ENCODE measurements at regions not wholly inside any gene's neighbourhood (a gene's known extent, or its start where the extent isn't known, plus 50 kb on each side); places are given as distances from the start of the nearest gene placed in this dataset.

- 7% methylated on average over 10 of the region's 10 CpGs for WGBS (ENCODE audit: missing lambda C conversion rate)
- ChIA-PET POLR2A (no interaction called here), CTCF (interaction anchor here (0.5 kb wide), 1 partner anchor 29 kb away, joined by 5 read pairs; no protein-coding TSS in a partner anchor)
- ATAC-seq (no peak), FAIRE-seq (no peak), DNase-seq (ENCODE audit: low read depth in 1 of 2, low spot score in 1 of 2) (no peak)
- H3K9me3 ChIP-seq, result no peaks in the 10 kb centered on the region
- no peaks in the 10 kb centered on the region for H3K4me1 ChIP-seq
- TF ChIP-seq CTCF (IDR thresholded peaks at IDR 0.05) (no peak), HOXB13 (CRISPR knock-in tag; IDR thresholded peaks at IDR 0.05; ENCODE audit: low read depth) (no peak), PHF8 (IDR thresholded peaks at IDR 0.05; ENCODE audit: borderline replicate concordance, low read depth) (no peak), USF2 (IDR thresholded peaks at IDR 0.05) (no peak), ZFP36 (IDR thresholded peaks at IDR 0.05; ENCODE audit: borderline replicate concordance, partially characterized antibody) (no peak), EHMT2 (IDR thresholded peaks at IDR 0.05; ENCODE audit: low read depth) (no peak), POLR2AphosphoS2 (conservative IDR thresholded peaks at IDR 0.05; ENCODE audit: low read length) (no peak), TP53 (CRISPR knock-in tag; IDR thresholded peaks at IDR 0.05) (no peak), ESRRA (IDR thresholded peaks at IDR 0.05; ENCODE audit: borderline replicate concordance, low read length) (no peak), CHD2 (IDR thresholded peaks at IDR 0.05; ENCODE audit: low read length, partially characterized antibody) (no peak), FOSL2 (IDR thresholded peaks at IDR 0.05) (no peak), FOSL2 (CRISPR knock-in tag; IDR thresholded peaks at IDR 0.05) (no peak), NPAS2 (CRISPR knock-in tag; IDR thresholded peaks at IDR 0.05; ENCODE audit: borderline replicate concordance) (no peak), ZNF302 (CRISPR knock-in tag; IDR thresholded peaks at IDR 0.05) (no peak), MAFK (IDR thresholded peaks at IDR 0.05; ENCODE audit: partially characterized antibody) (no peak), POLR2A (IDR thresholded peaks at IDR 0.05; ENCODE audit: low read length) (no peak), MAZ (IDR thresholded peaks at IDR 0.05; ENCODE audit: borderline replicate concordance, low read depth, low read length) (no peak), E2F6 (IDR thresholded peaks at IDR 0.05; ENCODE audit: borderline replicate concordance, low read depth) (no peak), TFCP2L1 (CRISPR knock-in tag; IDR thresholded peaks at IDR 0.05) (no peak), FOXS1 (CRISPR knock-in tag; IDR thresholded peaks at IDR 0.05) (no peak)
- no peak overlapping the region for H3K4me2 ChIP-seq
- no peak overlapping the region for H3K4me3 ChIP-seq
- H3K27ac ChIP-seq, result no peak overlapping the region
These were observed 530.9 kb upstream of the TYRP1 start for GRCh38 chr9:12162181-12162815.

GRCh38 chr9:12163723-12164458 is 529.3 kb upstream of the TYRP1 start:
- ChIA-PET POLR2A (no interaction called here), CTCF (no interaction called here)
- Histone ChIP-seq H3K27ac (no peak overlapping the region), H3K9me3 (no peaks in the 10 kb centered on the region; the same call in 2 of the 3 replicates), H3K4me1 (no peaks in the 10 kb centered on the region), H3K4me3 (no peak overlapping the region), H3K4me2 (no peak overlapping the region)
- ATAC-seq (no peak), DNase-seq (ENCODE audit: low read depth in 1 of 2, low spot score in 1 of 2) (no peak), FAIRE-seq (no peak)
- WGBS (ENCODE audit: missing lambda C conversion rate), result 1% methylated on average over 3 of the region's 3 CpGs
- no peak for TF ChIP-seq SREBF2 (IDR thresholded peaks at IDR 0.05)
- no peak for TF ChIP-seq PBX3 (IDR thresholded peaks at IDR 0.05)
- no peak for TF ChIP-seq CBX2 (IDR thresholded peaks at IDR 0.05; ENCODE audit: borderline replicate concordance, low read depth)
- no peak for TF ChIP-seq HDAC2 (IDR thresholded peaks at IDR 0.05)
- TF ChIP-seq NR3C1 (IDR thresholded peaks at IDR 0.05), result no peak
- no peak for TF ChIP-seq CTCF (IDR thresholded peaks at IDR 0.05)
- no peak for TF ChIP-seq HEYL (CRISPR knock-in tag; IDR thresholded peaks at IDR 0.05)
- no peak for TF ChIP-seq SMC3 (IDR thresholded peaks at IDR 0.05)
- no peak for TF ChIP-seq CHD4 (IDR thresholded peaks at IDR 0.05; ENCODE audit: borderline replicate concordance)
- no peak for TF ChIP-seq FOSB (CRISPR knock-in tag; IDR thresholded peaks at IDR 0.05)
- no peak for TF ChIP-seq JUNB (IDR thresholded peaks at IDR 0.05)
- TF ChIP-seq EHMT2 (IDR thresholded peaks at IDR 0.05; ENCODE audit: low read depth), result no peak
- no peak for TF ChIP-seq RNF2 (IDR thresholded peaks at IDR 0.05; ENCODE audit: borderline replicate concordance, low read depth)
- no peak for TF ChIP-seq RFX5 (IDR thresholded peaks at IDR 0.05)
- TF ChIP-seq CEBPB (IDR thresholded peaks at IDR 0.05), result no peak
- TF ChIP-seq TP53 (CRISPR knock-in tag; IDR thresholded peaks at IDR 0.05), result no peak

All from A549 (cell line).